ENCODE measurements at regions not wholly inside any gene's neighbourhood (a gene's known extent, or its start where the extent isn't known, plus 50 kb on each side); places are given as distances from the start of the nearest gene placed in this dataset.

DNA sequence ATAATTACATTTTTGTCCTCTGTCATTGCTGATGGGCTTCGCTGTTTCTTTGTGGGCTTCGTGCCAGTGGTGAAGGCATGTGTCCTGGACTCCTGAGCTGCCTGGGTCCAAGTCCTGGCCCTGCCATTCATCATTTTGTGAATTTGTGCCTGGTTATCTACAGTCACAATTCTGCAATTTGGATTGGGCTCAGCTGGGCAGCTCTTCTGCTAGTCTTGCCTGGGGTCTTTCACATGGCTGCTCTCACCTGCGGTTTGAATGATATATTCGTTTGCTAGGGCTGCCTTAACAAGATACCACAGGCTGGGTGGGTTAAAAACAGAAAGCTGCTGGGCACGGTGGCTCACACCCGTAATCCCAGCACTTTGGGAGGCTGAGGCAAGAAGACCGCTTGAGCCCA is 192.7 kb upstream of the IER5L start:
- Histone ChIP-seq H3K4me3 (ENCODE audit: extremely low read depth in 1 of 4, insufficient read depth in 2 of 4, low read depth in 3 of 4, low read length in 4 of 4) (no peak overlapping the region), H4K20me1 (replicated peaks in 1 of 2; ENCODE audit: control insufficient read depth in 1 of 2, insufficient read depth in 2 of 2, low read length in 2 of 2) (no peaks in the 10 kb centered on the region), H3K56ac (replicated peaks; ENCODE audit: insufficient read length, low read depth, low read length) (no peak overlapping the region), H3K23me2 (ENCODE audit: low read depth, low read length) (no peaks in the 10 kb centered on the region), H3K36me3 (ENCODE audit: control insufficient read depth in 2 of 4, insufficient read depth in 4 of 4, low read length in 3 of 4) (no peaks in the 10 kb centered on the region), H3K27me3 (replicated peaks in 1 of 4; ENCODE audit: control insufficient read depth in 3 of 4, extremely low read depth in 1 of 4, insufficient read depth in 3 of 4, low read length in 3 of 4) (no peaks in the 10 kb centered on the region), H2AK5ac (ENCODE audit: low read depth, low read length) (no peak overlapping the region), H2BK5ac (ENCODE audit: low read depth, low read length) (no peak overlapping the region), H2BK12ac (ENCODE audit: low read depth, low read length) (no peak overlapping the region), H3K18ac (ENCODE audit: extremely low read depth, low read length) (no peak overlapping the region), H2BK15ac (ENCODE audit: low read length) (no peak overlapping the region), H3K23ac (ENCODE audit: insufficient read length) (no peak overlapping the region), H3K9ac (replicated peaks in 1 of 4; ENCODE audit: extremely low read depth in 1 of 4, low read depth in 3 of 4, low read length in 3 of 4) (no peak overlapping the region), H2AFZ (ENCODE audit: low read length) (no peak overlapping the region), H3K4ac (replicated peaks; ENCODE audit: insufficient read length, low read depth, low read length) (no peak overlapping the region), H4K8ac (ENCODE audit: extremely low read depth, insufficient read depth, low read length) (no peak overlapping the region; the same call in 1 of the 2 replicates), H4K5ac (ENCODE audit: insufficient read length, low read depth, low read length) (no peak overlapping the region), H3K4me1 (replicated peaks in 1 of 4; ENCODE audit: control insufficient read depth in 3 of 4, insufficient read depth in 4 of 4, low read length in 3 of 4) (no peaks in the 10 kb centered on the region), H3K14ac (ENCODE audit: insufficient read length) (no peak overlapping the region), H3K79me1 (ENCODE audit: low read depth, low read length) (no peaks in the 10 kb centered on the region), H3K4me2 (ENCODE audit: insufficient read depth in 1 of 2, low read depth in 2 of 2, low read length in 2 of 2) (no peak overlapping the region), H4K91ac (replicated peaks; ENCODE audit: insufficient read length, low read length) (no peak overlapping the region), H2BK120ac (replicated peaks; ENCODE audit: low read depth, low read length) (no peak overlapping the region), H2BK20ac (ENCODE audit: low read length) (no peak overlapping the region), H3K9me3 (ENCODE audit: insufficient read depth in 2 of 2, low read depth in 1 of 2, low read length in 1 of 2) (peaks cover 0 to 4% of the 10 kb centered on the region in 2 experiments; a peak in 1 of 4 replicates), H3K27ac (ENCODE audit: low read depth, low read length) (no peak overlapping the region), H3K79me2 (ENCODE audit: control insufficient read depth in 1 of 2, insufficient read depth in 2 of 2, low read length in 2 of 2) (no peaks in the 10 kb centered on the region)
- TF ChIP-seq, protein P1, sequence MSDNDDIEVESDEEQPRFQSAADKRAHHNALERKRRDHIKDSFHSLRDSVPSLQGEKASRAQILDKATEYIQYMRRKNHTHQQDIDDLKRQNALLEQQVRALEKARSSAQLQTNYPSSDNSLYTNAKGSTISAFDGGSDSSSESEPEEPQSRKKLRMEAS (IDR thresholded peaks at IDR 0.05): no peak
- TF ChIP-seq CREB1 (IDR thresholded peaks at IDR 0.05): no peak
- TF ChIP-seq TBP (IDR thresholded peaks at IDR 0.05; ENCODE audit: low read depth, low read length): no peak
- TF ChIP-seq MAFK (IDR thresholded peaks at IDR 0.05; ENCODE audit: low read depth, low read length): no peak
- no peak for TF ChIP-seq HDAC6 (IDR thresholded peaks at IDR 0.05; ENCODE audit: low read depth, low read length)
- no peak for TF ChIP-seq TEAD4 (IDR thresholded peaks at IDR 0.05; ENCODE audit: low read depth, low read length)
- no peak for TF ChIP-seq FOSL1 (IDR thresholded peaks at IDR 0.05; ENCODE audit: insufficient read depth, low read depth, low read length)
- no peak for TF ChIP-seq BCL11A (IDR thresholded peaks at IDR 0.05; ENCODE audit: low read depth in 2 of 2, low read length in 2 of 2)
- DNase-seq (ENCODE audit: low read depth in 1 of 2, low spot score in 2 of 2): no peak
- 95% methylated on average over 7 of the region's 7 CpGs; no CpG with 5 or more reads in 1 of the 2 experiments for WGBS, 2 experiments (ENCODE audit: extremely low coverage in 1 of 2, insufficient coverage in 1 of 2, insufficient read length in 1 of 2, insufficient replicate concordance in 2 of 2, low coverage in 1 of 2, low lambda C conversion rate in 2 of 2, missing lambda C conversion rate in 1 of 2)
- POLR2A ChIA-PET (ENCODE audit: partially characterized antibody): interaction anchor here (0.6 to 1.1 kb wide), 3 partner anchors 13 to 359 kb away, joined by 3 read pairs; no protein-coding TSS in a partner anchor
- CTCF ChIA-PET (ENCODE audit: partially characterized antibody): interaction anchor here (0.6 to 1.8 kb wide), 7 partner anchors 11 to 228 kb away, joined by 3 to 5 read pairs (median 4); no protein-coding TSS in a partner anchor
- no peak for FAIRE-seq
